ENCODE measurements at regions not wholly inside any gene's neighbourhood (a gene's known extent, or its start where the extent isn't known, plus 50 kb on each side); places are given as distances from the start of the nearest gene placed in this dataset.
"Not testable (repeated sequence)": the region's sequence is repeated elsewhere in the genome, so short reads cannot be mapped to it uniquely, and the experiment has no call there.

DNA sequence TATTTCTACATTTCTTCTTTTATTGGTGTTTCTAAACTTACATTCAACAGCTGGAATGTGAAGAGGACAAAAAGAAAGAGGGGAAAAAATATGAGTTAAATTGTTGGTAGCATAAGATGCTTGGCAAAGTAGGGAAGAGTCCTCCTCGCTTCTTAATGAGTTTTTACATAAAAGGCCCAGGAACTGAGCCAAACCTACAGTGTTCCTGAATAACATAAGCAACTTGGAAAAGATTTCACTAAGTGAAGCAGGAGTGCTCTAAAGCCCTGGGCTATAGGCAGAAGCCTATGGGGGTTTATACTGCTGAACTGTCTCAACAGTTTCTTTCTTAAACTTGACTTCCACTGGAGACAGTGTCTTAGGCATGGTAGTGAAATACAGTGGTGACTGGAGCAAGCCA is 115.0 kb upstream of the USP25 start:
- no peak for DNase-seq

DNA sequence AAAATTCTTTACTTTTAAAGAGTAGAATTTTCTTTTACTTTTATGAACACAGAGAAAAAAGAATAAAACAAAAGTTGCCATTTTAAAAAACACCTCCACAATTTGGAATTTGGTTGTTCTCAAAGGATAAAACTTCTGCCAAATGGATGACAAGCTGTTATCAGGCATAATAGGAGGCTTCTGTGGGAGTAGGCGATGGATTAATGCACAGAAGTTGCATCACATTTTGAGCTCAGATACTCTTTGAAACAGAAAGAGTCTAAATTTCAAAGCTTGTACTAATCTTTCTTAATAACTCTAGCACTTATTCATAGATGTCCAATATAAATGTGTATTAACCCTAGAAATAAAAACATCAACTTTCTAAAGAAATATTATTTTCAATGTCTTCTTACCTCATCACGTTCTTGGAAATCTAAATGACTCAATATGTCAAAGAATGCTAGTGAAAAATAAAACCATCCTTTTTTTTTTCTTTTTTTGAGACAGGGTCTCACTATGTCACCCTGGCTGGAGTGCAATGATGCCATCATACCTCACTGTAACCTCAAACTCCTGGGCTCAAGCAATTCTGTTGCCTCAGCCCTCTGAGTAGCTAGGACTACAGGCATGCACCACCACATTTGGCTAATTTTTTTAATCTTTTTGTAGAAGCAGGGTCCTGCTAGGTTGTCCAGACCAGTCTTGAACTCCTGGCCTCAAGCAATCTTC is 112.8 kb upstream of the USP25 start:
- no peak for DNase-seq

DNA sequence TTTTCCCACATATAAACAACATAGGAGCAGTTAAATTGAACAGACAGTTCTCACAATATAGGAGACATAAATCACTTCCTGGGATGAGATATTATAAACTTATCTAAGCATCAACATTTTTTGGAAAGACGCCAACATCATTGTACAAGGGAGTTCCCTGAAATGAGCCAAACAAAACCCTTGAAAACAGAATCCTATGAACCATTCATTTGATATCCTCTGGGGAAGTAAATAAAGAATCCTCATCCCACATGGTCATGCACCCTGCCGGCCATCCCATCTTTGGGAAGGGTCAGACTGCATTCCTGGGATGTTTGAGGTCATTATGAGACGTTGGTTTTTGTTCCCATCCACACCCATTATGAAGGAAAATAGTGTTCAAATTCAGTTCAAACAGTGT is 111.8 kb upstream of the USP25 start:
- DNase-seq = no peak

DNA sequence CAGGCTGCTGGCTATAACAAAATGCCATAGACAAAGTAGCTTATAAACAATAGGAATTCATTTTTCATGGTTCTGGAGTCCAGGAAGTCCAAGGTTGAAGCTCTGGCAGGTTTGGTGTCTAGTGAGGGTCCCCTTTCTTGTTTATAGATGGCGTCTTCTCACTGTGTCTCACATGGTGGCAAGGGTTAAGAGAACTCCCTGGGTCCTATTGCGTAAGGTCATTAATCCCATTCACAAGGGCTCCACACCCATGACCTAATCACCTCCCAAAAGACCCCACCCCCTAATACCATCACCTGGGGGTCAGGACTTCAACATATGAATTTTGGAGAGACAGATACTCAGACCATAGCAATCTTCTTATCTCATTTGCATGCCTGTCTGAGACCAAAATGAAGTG is 108.9 kb upstream of the USP25 start:
- DNase-seq = no peak

DNA sequence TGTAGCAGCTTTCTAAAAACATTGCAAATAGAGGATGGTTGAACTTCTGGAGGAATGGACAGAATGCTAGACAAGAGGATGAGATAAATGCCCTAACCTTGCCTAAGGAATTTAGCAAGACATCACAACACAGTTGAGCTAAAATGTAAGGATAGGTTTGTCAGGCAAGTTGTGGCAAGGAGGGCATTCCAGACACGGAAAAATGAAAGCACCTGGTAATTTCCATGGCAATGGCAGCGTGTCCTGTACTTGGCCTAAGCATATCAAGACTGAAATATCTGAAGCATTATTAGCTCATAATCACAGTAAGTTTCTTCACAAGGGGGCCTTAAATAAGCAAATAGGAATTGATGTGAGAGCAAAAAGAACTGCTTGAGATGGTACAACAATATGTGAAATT is 105.1 kb upstream of the USP25 start:
- no peak for DNase-seq

DNA sequence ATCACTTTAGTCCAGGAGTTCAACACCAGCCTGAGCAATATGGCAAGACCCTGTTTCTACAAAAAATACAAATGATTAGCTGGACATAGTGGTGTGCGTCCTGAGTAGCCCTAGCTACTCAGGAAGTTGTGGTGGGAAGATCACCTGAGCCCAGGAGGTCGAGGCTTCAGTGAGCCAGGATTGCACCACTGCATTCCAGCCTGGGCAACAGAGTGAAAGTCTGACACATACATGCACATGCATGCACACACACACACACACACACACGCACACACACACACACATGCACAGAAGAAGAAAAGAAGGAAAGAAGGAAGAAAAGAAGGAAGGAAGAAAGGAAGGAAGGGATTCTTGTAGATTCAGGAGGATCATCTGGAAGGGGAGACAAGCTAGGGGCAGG is 104.4 kb upstream of the USP25 start:
- no peak for DNase-seq

DNA sequence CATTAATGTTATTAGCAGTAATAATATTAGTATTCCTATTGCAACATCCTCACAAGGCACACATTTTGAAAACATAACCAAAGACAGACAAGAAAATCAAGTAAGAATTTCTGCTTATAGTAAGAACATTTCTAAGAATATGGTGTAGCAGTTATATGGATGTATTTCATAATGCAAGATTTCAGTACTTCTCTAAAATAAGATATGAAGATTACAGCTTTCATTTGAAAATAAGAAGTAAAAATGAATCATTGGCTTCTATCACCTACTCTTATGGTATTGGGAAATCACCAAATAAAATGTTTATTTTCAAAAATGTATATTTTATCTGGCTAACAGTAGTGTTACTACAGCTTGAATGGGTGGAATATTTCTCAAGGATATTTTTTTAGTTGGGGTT is 103.8 kb upstream of the USP25 start:
- no peak for DNase-seq

DNA sequence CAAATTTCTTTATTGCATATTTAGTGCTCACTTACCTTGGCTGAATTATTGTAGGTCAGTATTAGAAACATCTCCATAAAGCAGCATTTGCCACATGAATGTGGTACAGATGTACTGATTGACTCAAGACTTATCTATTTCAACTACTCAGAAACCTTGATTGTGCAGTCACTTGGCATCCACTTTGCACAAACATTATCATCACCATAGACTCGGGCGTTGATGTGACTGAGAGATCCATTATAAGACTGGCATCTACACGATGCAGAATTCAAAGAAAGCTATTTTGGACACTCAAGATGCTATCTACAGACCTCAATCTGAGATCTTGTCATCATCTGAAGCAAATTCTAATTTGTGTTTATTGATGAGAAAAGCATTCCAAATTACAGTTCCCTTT is 102.8 kb upstream of the USP25 start:
- no peak for DNase-seq

DNA sequence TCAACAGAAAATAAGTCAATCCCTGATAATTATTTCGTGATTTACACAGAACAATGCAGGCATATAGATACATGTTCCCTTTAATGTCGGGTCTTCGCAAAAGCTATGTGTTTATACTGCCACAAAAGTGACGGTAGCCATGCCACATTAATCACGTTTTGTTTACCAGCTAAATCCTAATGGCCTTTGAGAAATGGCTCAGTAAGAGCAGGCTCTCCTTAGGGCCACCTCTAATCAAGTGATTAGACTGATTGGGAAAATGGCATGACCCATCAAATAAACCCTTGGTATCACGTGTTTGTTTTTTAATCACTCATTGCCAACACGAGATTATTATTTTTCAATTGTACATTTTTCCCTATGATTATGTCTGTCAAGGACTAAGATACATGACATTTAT is 102.0 kb upstream of the USP25 start:
- DNase-seq = no peak

DNA sequence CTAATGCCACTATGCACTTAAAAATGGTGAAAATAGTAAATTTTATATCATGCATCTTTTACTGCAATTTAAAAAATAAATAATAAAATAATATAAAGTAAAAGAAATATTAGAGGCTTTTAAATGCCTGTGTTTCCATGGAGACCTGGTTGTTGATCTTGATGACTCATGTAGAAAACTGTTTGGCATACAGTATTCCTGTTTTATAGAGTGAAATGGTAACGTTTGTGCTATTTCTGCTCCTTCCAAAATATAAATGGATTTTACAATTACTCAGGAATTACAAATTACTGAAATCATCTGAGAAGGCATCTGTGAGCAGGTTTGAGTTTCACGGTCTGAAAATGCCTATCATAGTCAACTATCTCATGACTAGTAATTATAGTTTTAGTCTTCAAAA is 98.4 kb upstream of the USP25 start:
- no peak for DNase-seq

DNA sequence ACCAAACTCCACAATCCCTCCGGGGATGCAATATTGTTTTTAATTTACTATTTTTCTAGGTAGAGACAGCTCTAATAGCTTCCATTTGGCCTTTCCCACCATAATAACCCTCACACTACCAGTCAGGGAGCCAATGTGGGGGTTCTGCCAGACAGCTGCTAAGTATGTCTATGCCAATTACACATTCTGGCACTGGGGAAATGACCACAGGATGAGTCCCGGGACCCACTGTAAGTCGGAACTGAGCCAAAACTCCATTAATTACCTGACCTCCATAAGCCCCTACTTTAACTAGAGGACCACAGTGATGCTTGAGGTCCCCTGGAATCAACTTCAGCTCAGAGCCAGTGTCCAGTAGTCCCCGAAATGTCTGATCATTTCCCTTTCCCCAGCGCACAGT is 95.2 kb upstream of the USP25 start:
- DNase-seq = not testable (repeated sequence)

DNA sequence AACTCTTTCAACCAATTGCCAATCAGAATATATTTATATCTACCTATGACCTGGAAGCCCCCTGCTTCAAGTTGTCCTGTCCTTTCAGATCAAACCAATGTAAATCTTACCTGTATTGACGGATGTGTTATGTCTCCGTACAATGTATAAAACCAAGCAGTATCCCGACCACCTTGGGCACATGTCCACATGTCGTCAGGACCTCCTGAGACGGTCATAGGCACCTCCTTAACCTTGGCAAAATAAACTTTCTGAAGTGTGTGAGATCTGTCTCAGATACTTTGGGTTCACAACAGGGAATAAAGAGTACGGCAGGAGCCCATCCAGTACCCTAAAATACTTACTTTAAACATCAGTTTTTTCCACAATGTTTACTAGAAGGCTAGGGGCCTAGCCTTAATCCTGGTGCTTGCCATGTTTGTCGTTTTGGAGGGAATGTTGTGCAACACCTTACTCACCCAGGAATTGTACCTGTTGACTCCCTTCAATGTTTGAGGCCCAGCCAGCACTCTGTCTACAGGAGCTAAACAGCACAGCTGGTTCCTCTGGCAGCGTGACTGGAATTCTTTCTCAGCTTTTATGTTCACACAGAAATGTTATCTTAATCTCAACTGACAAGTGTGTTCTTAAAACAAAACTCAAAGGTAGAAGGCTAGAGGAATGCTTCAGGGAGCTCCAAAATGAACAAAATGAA is 90.8 kb upstream of the USP25 start:
- DNase-seq = peak; percentile 29

DNA sequence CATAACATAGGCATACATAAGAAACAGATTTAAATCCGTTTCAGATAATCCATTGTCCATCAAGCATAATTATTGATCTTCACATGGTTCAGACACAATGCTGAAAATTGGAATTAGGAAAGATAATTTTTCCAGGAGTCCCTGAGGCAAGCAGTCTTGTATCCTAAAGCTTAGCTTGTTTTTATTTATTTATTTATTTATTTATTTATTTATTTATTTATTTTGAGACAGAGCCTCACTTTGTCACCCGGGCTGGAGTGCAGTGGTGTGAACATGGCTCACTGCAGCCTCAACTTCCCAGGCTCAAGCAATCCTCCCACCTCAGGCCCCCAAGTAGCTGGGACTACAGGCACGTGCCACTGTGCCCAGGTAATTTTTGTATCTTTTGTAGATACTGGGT is 89.7 kb upstream of the USP25 start:
- not testable (repeated sequence) for DNase-seq

DNA sequence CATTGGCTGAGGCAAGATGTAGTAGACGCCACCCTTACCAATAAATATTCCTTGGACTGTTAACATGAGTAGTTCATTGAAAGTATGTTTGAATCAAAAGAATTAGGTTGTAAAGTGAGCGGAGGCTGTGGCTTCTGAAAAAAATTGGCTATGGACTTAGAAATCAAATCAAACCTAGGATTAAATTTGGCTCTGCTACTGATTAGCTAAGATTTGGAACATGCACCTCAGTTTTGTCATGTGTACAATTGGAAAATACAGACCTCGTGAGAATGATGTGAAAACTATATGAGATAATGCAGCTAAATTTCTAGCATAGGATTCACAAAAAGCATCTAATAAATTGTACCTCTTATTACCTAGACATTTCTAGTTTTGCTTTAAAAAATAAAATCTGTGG is 85.3 kb upstream of the USP25 start:
- DNase-seq = no peak

DNA sequence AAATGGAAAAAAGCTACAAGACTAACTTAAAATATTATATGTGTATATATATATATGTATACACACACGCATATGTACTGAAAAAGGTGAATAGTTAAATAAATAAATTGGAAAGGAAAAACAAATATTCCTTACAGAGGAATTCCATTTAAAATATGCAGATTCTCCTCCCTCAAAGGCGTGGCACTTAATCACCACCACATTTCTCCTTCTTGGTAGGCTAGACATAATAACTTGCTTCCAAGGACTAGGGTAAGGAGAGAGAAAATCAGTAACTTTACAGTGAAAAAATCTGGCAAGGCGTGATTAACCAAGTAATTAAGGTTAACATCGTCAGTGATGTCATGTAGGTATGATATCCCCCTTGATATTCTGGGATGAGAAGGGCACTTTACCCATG is 84.0 kb upstream of the USP25 start:
- DNase-seq = no peak

DNA sequence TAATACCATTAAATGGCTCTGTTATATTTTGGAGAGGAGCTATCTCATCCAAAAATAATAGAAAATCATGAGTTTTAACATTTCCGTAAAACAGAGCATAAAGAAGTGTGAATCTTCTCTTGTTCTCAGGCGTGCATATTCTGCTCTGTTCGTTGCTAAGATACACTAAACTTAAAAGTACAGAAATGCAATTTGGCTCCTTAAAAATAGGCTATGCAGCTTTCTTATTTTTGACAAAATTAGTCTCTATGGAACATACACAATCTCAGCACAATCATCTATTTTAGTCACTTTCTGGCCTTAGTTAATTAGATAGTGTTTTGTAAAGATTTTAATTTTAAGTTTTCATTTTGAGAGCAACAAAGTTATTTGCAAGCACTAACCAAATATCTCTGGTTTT is 79.0 kb upstream of the USP25 start:
- no peak for DNase-seq

DNA sequence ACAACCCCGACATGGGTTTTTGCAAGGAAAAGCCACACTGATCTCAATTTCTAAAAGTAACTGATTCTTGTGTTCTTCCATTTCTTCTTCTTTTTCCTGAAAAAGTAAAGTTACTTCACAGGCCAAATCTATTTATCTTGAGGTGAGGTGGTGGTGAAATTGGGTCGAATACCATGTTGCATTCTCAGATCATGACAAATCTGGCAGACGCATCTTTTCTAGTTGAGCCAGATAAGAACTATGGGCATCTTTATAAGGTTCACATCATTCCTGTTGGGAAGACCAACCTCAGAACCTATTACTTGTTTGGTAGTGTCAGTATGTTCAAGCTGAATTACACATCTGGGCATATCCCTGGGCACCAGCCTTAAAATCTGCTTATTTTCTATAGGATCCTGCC is 78.6 kb upstream of the USP25 start:
- DNase-seq = no peak

DNA sequence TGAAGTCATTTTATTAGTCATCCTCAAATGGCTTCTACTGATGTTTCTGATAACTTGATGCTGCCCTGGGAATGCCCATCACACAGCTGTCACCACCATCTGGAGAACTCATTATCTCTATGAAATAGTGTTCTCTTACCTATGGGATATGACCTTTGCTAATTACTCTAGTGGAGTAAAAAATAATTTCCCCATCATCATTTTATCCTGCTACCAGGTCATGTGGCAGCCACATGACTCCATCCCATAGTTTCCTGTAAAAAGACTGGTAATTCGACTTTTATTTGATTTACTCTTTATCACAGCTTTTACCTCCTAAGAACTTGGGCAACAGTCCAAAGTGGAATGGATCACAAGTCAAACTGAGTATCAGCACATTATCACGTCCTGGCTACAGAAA is 76.1 kb upstream of the USP25 start:
- DNase-seq = no peak

DNA sequence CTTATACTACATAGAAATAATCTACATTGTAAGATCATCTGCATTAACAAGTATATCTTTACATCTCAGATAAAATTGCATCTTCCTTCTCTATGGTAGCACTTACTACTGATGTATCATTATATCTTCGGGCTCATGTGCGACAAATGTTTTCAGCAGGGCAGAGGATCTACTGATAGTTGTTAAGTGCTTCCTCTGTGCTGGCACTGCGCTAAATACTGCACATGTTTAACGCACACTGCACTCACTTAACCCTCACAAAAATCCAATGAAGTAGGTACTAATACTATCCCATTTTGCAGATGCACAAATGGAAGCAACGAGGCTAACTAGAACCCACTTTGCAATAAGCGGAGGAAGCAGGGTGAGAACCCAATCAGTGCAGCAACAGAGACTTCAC is 75.6 kb upstream of the USP25 start:
- DNase-seq = no peak

DNA sequence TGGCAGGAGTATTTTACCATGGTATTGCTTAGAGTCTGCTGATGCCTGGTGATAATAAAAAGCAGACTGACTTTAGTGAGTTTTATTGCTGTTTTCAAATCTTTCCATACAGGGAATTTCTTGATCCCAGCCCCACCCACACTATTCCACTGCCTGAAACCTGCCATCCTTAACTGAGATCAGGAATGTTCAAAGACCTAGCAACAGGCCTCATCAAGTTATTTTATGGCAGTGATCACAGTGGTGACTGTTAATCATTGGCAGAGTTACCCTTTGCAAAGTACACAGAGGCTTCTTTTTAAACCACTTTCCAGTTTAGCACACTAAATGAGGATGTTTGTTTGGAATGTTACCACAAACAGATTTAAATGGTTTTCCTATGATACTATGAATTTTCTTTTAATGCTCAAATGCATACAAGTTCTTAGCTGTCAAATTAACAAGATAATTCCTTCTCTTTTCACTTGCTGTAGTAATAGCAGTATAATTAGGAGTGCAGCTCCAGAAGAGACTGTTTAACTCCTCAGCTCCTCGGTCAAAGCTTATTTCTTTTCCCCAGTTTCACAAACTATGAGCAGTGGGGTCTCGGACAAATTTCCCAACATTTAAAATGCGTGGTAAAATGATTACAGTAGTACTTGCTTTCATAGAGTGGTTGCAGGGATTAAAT is 69.9 kb upstream of the USP25 start:
- DNase-seq = peak; percentile 79

DNA sequence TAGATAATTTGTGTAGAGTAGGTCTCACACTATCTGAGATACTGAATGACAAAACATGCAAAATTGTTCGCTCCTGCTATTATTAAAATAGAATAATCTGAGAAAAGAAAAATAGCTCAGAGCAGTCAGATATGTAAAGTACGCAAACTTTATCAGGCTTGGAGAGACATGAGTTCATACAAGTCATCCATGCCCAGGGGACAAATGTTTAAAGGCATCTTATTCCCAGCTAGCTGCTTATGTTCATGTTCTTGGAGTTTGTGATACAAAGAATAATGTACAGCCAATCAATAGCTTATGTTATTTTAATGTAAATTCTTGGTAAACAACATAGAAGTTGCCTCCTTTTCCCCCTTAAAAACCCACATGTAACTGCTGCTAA is 69.4 kb upstream of the USP25 start:
- no peak for DNase-seq

DNA sequence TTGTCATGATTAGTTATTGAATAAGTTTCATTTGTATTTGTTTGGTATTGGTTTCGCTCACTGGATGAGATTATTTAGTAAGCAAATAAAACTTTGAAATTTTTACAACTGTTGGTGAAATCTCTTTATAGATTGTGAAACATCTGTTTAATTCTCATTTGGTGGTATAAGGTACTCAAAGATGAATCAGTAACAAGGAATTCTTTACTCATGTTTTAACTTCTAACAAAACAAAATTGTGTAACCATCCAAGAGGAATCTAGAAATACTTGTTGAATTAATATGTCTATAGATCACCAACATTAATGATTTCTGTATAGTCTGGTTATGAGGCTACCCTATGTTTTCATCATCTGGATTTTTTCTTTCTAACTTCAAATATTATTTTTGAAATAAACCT is 62.8 kb upstream of the USP25 start:
- DNase-seq = no peak

DNA sequence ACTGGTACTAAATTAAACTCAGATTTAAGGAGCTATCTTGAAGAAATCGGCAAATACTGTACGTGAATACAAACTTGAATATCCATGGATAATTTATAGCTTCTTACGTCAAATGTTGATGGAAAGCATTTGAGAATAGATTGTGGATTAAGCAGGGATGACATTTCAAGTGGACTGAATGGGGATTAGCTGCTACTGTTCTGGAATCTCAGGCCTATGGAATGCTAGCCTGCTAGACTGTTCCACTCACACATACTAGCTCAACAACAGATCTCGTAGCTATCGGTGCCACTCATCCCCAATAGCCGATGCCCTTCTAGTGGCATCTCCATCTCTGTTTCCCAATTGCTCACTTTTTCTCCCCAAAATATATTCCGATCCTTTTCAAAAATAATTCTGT is 62.0 kb upstream of the USP25 start:
- DNase-seq = no peak

DNA sequence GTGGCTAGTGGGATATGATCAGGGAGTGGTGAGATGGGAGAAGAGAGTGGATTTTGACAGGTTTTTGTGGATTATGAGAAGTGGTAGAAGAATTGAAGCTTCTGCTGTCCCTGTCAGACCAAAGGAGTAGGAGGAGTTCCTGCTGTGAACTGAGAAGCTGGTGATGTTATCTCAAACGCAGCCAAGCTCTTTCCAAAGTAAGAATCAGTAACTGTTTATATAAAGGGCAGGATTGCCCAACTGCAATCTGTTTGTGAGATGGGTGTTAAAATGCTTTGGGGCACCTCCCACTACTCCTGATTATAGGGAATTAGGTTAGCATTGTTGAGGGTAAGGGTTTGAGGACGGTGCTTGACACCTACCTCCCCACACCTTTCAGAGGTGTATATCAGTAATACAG is 60.5 kb upstream of the USP25 start:
- no peak for DNase-seq

All from renal pelvis (tissue), 1 donor.